Activated CD4-positive, alpha-beta T cell treated with anti-CD3 and anti-CD28 coated beads, Interleukin-2, amount 10 ng/mL, durations not matched to agents 7 days and 5 days (primary cell): ENCODE measurements at regions not wholly inside any gene's neighbourhood (a gene's known extent, or its start where the extent isn't known, plus 50 kb on each side); places are given as distances from the start of the nearest gene placed in this dataset.

ENCODE experiments used
- CTCF ChIA-PET: fragments of 350-600 bp; sonication (Branson Sonifier 250); formaldehyde crosslinking; loops from one replicate; lab custom pipeline; 2021; ENCODE audit warnings: antibody characterized with exemption; lab: Charles Lee
- POLR2A ChIA-PET: fragments of 350-600 bp; sonication (Branson Sonifier 250); formaldehyde crosslinking; loops from one replicate; lab custom pipeline; 2021; ENCODE audit warnings: antibody characterized with exemption; lab: Charles Lee
- DNase-seq: peaks from one replicate; pipeline ENCODE4 v3.0.0-alpha.2; 2020
- H3K27ac Mint-ChIP-seq: one replicate; pipeline ENCODE4 v1.8.0; 2021; ENCODE audit warnings: mild to moderate bottlenecking, moderate library complexity, mixed read lengths
- H3K27me3 Mint-ChIP-seq: one replicate; pipeline ENCODE4 v1.8.0; 2021; ENCODE audit warnings: mixed read lengths
- H3K36me3 Mint-ChIP-seq: one replicate; pipeline ENCODE4 v1.8.0; 2021; ENCODE audit warnings: low read depth, mixed read lengths
- H3K4me1 Mint-ChIP-seq: one replicate; pipeline ENCODE4 v1.8.0; 2021; ENCODE audit warnings: mixed read lengths
- H3K4me3 Mint-ChIP-seq: one replicate; pipeline ENCODE4 v1.8.0; 2021; ENCODE audit warnings: mild to moderate bottlenecking, moderate library complexity, mixed read lengths
- H3K9me3 Mint-ChIP-seq: one replicate; pipeline ENCODE4 v1.8.0; 2021; ENCODE audit warnings: mixed read lengths

DNA sequence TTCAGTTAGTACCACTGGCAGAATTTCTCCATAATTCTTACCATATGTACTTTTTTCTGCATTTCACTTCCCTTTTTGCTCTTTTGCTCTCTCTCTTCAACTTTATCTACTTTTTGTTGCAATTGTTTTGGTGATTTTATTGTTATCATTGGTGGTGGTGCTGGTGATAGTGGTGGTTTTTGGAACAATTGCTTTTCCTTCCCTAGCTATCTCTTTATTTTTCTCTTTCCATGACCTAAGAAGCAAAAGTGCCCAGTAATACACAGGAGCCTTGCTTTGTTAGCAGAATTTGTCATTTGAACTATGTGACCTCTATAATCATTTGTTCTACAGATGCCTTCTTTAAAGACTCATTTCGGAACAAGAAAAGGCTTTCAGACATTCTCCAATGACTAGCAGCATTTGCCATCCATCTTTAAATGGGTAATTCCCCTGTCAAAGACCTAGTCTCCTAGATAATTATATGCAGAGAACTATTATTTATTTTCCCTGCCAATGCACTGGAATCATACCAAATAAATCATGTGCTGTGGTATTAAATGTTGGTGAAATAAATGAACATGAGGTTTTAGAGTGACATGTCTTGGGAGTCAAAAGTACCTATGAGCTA lies 154.5 kb downstream of the GASK1B start:
- H3K27me3 Mint-ChIP-seq = no peaks in the 10 kb centered on the region
- no peak overlapping the region for H3K27ac Mint-ChIP-seq
- CTCF ChIA-PET = no interaction called here
- POLR2A ChIA-PET = no interaction called here
- H3K9me3 Mint-ChIP-seq = no peaks in the 10 kb centered on the region
- DNase-seq = no peak
- no peaks in the 10 kb centered on the region for H3K36me3 Mint-ChIP-seq
- no peak overlapping the region for H3K4me3 Mint-ChIP-seq
- no peaks in the 10 kb centered on the region for H3K4me1 Mint-ChIP-seq

DNA sequence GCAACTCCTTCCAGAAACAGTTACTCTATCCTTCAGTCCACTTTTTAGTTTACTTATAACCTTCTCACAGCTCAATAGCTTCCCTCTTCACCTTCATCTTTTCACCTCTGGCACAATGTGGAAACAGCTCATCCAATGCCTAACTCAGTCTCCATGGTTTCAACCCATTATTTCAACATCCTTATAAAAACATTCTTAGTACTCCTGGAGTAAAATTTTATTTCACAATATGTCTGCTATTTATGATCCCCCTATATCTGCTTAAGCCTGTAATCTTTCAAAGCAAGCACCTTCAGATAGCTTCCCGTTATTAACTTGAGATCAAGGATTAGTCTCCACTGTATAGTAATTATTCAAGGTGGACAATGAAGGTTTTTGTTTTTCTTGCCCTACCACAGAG lies 156.3 kb downstream of the GASK1B start:
- Mint-ChIP-seq H3K4me3 (no peak overlapping the region), H3K36me3 (no peaks in the 10 kb centered on the region), H3K9me3 (no peaks in the 10 kb centered on the region), H3K27ac (no peak overlapping the region), H3K4me1 (no peaks in the 10 kb centered on the region), H3K27me3 (no peaks in the 10 kb centered on the region)
- ChIA-PET CTCF (no interaction called here), POLR2A (no interaction called here)
- DNase-seq = no peak

DNA sequence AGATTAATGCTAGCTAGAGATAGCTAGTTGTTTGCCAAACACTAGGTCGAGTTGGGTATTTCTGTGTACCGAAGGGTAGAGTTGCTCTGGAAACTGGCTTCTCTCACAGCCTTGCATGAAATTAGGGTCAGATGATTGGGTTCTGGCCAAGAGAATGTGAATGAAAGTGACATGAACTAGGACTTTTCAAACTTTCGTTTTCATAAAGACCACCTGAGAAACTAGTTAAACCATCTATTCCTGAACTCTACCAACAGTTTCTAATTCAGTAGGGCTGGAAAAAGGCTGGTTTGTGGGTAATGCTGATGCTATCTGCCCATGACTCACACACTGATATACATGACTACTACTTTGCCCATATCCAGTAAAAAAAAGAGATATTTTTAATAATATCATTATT lies 157.6 kb downstream of the GASK1B start:
- Mint-ChIP-seq H3K27ac (no peak overlapping the region), H3K4me3 (no peak overlapping the region), H3K9me3 (no peaks in the 10 kb centered on the region), H3K4me1 (no peaks in the 10 kb centered on the region), H3K36me3 (no peaks in the 10 kb centered on the region), H3K27me3 (no peaks in the 10 kb centered on the region)
- no peak for DNase-seq
- ChIA-PET CTCF (interaction anchor here (0.7 kb wide), 1 partner anchor 833 kb away, joined by 4 read pairs; no protein-coding TSS in a partner anchor), POLR2A (no interaction called here)

DNA sequence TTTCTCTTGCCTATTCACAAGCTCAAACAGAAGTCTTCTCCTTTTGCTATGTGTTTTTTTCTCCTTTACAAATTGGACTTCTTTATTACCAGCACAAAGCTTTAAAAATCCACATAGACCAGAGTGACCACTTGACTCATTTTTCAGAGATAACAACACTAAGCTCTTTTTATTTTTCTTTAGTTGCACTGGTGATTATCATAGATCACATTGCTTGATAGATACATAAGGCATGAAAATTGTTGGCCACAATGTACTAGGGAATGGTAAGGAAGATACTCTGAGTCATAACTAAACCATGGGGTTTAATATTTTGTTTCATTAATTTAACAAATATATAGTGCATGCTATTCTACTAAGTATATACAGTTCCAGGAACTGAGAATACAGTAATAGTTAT lies 159.0 kb downstream of the GASK1B start:
- H3K4me3 Mint-ChIP-seq = no peak overlapping the region
- ChIA-PET CTCF (no interaction called here), POLR2A (no interaction called here)
- no peaks in the 10 kb centered on the region for H3K27me3 Mint-ChIP-seq
- no peaks in the 10 kb centered on the region for H3K4me1 Mint-ChIP-seq
- no peaks in the 10 kb centered on the region for H3K9me3 Mint-ChIP-seq
- H3K36me3 Mint-ChIP-seq = no peaks in the 10 kb centered on the region
- DNase-seq = no peak
- no peak overlapping the region for H3K27ac Mint-ChIP-seq

DNA sequence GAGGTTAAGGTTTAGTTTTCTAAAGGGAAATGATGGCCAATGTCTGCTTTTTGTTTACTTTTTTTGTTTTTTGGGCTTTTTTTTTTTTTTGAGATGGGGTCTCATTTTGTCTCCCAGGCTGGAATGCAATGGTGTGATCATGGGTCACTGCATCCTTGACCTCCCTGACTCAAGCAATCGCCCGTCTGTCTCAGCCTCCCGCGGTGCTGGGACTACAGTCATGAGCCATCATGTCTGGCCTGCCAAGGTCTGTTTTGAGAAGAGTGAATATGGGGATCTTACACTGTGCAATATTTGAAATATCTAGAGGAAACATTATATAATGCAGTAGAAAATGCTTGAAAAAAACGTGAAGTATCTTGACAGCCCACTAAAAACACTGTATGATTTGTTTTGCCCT lies 162.5 kb downstream of the GASK1B start:
- no peak overlapping the region for H3K4me3 Mint-ChIP-seq
- no peaks in the 10 kb centered on the region for H3K4me1 Mint-ChIP-seq
- ChIA-PET CTCF (no interaction called here), POLR2A (no interaction called here)
- no peaks in the 10 kb centered on the region for H3K36me3 Mint-ChIP-seq
- DNase-seq = no peak
- no peak overlapping the region for H3K27ac Mint-ChIP-seq
- H3K27me3 Mint-ChIP-seq = no peaks in the 10 kb centered on the region
- H3K9me3 Mint-ChIP-seq = no peaks in the 10 kb centered on the region

DNA sequence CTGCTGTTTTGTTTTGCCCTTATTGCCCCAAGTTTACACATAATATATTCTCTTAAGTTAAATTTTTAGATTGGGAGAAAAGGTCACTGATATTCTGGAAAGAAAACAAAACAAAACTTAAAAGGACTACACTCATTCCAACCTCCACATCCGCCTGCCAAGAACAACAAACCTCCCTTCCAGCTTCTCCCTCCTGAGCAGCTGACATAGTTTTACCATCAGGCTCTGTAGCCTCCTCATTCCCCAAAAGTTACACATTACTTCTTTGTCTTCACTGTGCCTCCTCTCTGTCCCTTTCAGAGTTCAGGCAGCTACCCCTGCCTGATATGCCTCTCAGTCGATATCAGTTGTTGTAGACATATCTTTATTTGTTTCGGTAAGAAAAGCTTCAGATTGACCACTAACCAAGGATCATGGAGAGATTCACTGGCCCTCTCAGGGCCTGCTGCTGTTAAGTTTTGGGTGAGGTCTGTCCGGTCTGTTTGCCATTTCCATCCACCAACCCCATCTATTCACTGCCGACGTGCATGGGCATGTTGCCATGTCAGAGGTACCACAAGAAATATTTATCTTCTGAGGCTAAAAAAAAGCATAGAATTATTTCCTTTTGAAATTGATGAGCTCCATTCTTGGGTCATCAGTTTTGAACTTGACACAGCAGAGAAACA lies 164.1 kb downstream of the GASK1B start:
- no peaks in the 10 kb centered on the region for H3K4me1 Mint-ChIP-seq
- DNase-seq = no peak
- H3K27ac Mint-ChIP-seq = no peak overlapping the region
- H3K36me3 Mint-ChIP-seq = no peaks in the 10 kb centered on the region
- ChIA-PET POLR2A (no interaction called here), CTCF (no interaction called here)
- no peak overlapping the region for H3K4me3 Mint-ChIP-seq
- no peaks in the 10 kb centered on the region for H3K9me3 Mint-ChIP-seq
- H3K27me3 Mint-ChIP-seq = no peaks in the 10 kb centered on the region

DNA sequence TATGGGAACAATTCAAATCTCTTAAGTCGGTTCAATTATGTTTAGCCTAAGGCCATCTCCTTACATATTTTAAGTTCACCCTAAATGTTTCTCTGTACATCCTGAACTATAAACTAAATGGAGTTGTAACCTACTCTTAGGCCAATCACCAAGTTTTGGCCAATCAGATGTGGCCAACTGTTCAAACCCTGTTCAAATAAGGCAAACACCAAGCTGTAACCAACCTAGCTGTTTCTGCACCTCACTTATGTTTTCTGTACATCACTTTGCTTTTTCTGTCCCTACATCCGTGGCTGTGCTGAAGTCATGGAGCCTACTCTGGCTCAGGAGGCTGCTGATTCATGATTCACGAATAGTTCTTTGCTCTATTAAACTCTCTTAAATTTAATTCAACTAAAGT lies 165.3 kb downstream of the GASK1B start:
- no peak overlapping the region for H3K4me3 Mint-ChIP-seq
- no peak for DNase-seq
- H3K27ac Mint-ChIP-seq = no peak overlapping the region
- POLR2A ChIA-PET = no interaction called here
- H3K27me3 Mint-ChIP-seq = no peaks in the 10 kb centered on the region
- no peaks in the 10 kb centered on the region for H3K9me3 Mint-ChIP-seq
- CTCF ChIA-PET = no interaction called here
- H3K36me3 Mint-ChIP-seq = no peaks in the 10 kb centered on the region
- H3K4me1 Mint-ChIP-seq = no peaks in the 10 kb centered on the region

DNA sequence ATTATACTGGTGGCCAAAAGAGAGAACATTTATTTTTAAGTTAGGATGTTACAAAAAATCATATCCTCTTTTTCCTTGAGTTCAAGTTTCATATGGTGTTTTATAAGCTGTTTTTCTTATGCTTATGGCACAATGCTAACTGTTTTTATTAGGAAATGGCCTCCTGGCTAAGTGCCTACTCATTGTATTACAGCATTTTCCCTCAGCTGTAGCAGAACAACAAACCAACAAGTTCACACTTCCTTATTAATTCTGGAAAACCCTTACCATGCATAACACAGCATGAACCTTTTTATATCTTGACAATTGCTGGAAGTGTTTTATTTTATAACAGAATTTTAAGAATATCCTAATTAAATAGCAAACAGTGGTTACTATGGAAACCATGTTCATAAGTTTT lies 165.8 kb downstream of the GASK1B start:
- H3K9me3 Mint-ChIP-seq = no peaks in the 10 kb centered on the region
- H3K4me1 Mint-ChIP-seq = no peaks in the 10 kb centered on the region
- no peak for DNase-seq
- no peak overlapping the region for H3K27ac Mint-ChIP-seq
- POLR2A ChIA-PET = no interaction called here
- no peak overlapping the region for H3K4me3 Mint-ChIP-seq
- CTCF ChIA-PET = no interaction called here
- H3K36me3 Mint-ChIP-seq = no peaks in the 10 kb centered on the region
- H3K27me3 Mint-ChIP-seq = no peaks in the 10 kb centered on the region

DNA sequence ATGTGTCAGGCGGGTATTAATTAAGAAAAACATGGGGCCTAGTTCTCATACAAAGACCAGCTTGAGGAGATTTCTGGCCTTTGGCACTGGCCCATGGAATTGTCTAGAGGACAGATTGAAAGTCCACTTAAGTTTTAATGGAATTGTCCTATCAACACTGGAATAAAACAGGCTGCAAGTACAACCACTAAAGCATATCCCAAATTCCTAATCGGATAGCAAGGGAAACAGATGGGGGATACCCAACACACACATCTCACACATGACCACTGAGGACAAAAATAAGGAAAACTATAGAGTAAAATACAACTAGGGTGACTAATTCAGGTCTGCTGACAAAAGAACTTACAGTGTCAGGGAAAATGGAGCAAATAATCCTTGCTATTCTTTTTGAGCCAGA lies 167.8 kb downstream of the GASK1B start:
- ChIA-PET CTCF (no interaction called here), POLR2A (interaction anchor here (0.7 kb wide), 1 partner anchor 131 kb away, joined by 3 read pairs; no protein-coding TSS in a partner anchor)
- Mint-ChIP-seq H3K4me1 (no peaks in the 10 kb centered on the region), H3K27me3 (peaks cover 3% of the 10 kb centered on the region), H3K9me3 (no peaks in the 10 kb centered on the region), H3K27ac (no peak overlapping the region), H3K4me3 (no peak overlapping the region), H3K36me3 (no peaks in the 10 kb centered on the region)
- no peak for DNase-seq

DNA sequence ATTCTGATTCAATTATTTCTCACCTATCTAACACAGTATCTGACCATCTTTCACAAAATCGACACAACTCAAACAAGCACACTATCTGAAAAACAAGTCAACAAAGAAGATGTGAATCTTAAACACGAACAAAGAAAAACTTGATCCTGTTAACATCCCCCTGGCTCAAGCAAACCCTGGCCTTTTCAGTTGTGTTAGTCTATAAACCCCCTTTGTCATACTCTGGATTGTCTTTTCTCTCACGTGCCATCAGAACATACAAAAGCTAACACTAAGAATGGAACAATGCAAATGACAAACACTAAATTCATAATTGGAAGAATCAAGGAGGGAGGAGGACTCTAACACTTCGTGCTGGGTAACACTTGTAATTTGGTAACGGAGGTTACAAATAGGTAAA lies 168.7 kb downstream of the GASK1B start:
- no peak overlapping the region for H3K27ac Mint-ChIP-seq
- ChIA-PET CTCF (no interaction called here), POLR2A (interaction anchor here (0.7 kb wide), 1 partner anchor 132 kb away, joined by 3 read pairs; no protein-coding TSS in a partner anchor)
- peaks cover 3% of the 10 kb centered on the region for H3K27me3 Mint-ChIP-seq
- no peaks in the 10 kb centered on the region for H3K4me1 Mint-ChIP-seq
- H3K9me3 Mint-ChIP-seq = no peaks in the 10 kb centered on the region
- no peak overlapping the region for H3K4me3 Mint-ChIP-seq
- no peaks in the 10 kb centered on the region for H3K36me3 Mint-ChIP-seq
- DNase-seq = no peak

DNA sequence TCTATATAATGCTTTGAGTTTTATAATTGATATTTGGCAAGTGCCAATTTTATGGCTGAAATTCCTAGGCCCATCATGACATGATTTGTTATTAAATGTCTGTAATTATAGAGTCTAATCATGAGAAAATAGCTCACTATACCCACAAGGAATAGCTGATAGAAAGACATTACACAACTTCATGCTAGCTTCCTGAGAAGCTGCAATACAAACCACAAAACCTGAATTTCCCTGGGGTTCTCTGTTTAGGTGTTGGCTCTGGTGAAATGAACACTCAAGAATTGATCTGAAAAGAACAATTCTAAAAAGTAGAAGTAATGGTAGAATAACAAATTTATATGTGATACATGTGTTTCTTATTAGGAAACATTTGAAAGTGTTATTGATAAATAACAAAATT lies 169.6 kb downstream of the GASK1B start:
- Mint-ChIP-seq H3K36me3 (no peaks in the 10 kb centered on the region), H3K4me1 (no peaks in the 10 kb centered on the region), H3K9me3 (no peaks in the 10 kb centered on the region), H3K27ac (no peak overlapping the region), H3K4me3 (no peak overlapping the region), H3K27me3 (peaks cover 3% of the 10 kb centered on the region)
- POLR2A ChIA-PET = no interaction called here
- DNase-seq = no peak
- CTCF ChIA-PET = no interaction called here

DNA sequence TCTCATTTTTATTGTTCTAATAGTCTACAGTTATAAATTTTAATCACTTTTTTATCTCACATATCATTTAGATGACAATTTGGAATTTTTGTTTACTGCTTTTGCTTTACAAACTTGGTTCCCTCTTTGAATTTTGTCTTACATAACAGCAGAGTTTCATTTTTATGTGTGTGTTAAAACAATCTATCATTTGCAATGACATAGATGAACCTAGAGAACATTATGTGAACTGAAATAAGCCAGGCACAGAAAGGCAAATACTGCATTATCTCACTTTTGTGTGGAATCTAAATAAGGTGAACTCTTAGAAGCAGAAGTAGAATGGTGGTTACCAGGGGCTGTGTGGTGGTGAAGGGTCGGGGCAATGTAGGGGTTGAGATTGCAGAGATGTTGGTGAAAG lies 170.7 kb downstream of the GASK1B start:
- Mint-ChIP-seq H3K27ac (no peak overlapping the region), H3K36me3 (no peaks in the 10 kb centered on the region), H3K9me3 (no peaks in the 10 kb centered on the region), H3K27me3 (peaks cover 3% of the 10 kb centered on the region), H3K4me3 (no peak overlapping the region), H3K4me1 (no peaks in the 10 kb centered on the region)
- ChIA-PET POLR2A (no interaction called here), CTCF (no interaction called here)
- no peak for DNase-seq

DNA sequence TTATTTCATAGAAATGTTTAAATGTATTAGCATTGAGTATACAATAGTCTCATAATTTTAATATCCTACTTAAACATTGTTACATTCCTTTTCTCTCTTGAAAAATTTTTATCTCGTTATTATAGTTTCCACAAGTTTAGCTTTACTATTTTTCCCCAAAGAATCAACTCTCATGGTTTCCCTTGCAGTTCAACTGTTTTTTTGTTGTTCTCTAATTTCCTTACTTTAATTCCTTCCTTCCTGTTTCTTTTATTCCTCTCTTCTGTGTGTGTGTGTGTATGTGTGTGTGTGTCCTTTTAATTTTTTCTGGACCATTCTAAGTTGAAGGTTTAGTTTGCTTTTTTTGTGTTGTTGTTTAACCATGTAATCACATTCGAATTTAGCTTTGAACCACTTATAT lies 171.1 kb downstream of the GASK1B start:
- Mint-ChIP-seq H3K27ac (no peak overlapping the region), H3K27me3 (peaks cover 3% of the 10 kb centered on the region), H3K9me3 (no peaks in the 10 kb centered on the region), H3K4me3 (no peak overlapping the region), H3K36me3 (no peaks in the 10 kb centered on the region), H3K4me1 (no peaks in the 10 kb centered on the region)
- ChIA-PET POLR2A (no interaction called here), CTCF (no interaction called here)
- DNase-seq = no peak

DNA sequence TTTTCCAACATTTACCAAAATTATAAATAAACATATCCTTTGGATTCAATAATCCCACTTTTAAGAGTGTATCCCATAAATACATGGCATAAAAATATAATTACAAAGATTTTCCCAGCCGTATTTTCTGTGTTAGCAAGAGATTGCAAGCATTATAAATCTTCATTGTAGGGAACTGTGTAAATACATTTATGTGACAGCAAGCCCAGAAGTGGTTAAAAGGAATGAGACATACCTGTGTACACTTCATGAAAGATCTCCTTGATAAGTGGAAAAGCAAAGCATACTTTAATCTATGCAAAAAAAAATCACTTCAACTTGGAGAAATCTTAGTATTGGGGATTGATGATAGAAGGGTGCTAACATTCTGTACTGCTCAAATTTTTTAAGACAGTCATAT lies 173.1 kb downstream of the GASK1B start:
- Mint-ChIP-seq H3K27me3 (peaks cover 3% of the 10 kb centered on the region), H3K36me3 (no peaks in the 10 kb centered on the region), H3K9me3 (no peaks in the 10 kb centered on the region), H3K4me3 (no peak overlapping the region), H3K4me1 (no peaks in the 10 kb centered on the region), H3K27ac (no peak overlapping the region)
- no peak for DNase-seq
- ChIA-PET POLR2A (no interaction called here), CTCF (no interaction called here)
